H1 (cell line): ENCODE measurements at regions not wholly inside any gene's neighbourhood (a gene's known extent, or its start where the extent isn't known, plus 50 kb on each side); places are given as distances from the start of the nearest gene placed in this dataset.

Experiments used
- CEBPB ChIP-seq: IDR thresholded peaks from 2 replicates; pipeline ENCODE4 v1.6.1; 2012; ENCODE audit warnings: low read depth, low read length
- GABPA ChIP-seq: IDR thresholded peaks from 2 replicates; pipeline ENCODE4 v1.6.1; 2011; ENCODE audit warnings: mild to moderate bottlenecking, low read length, moderate library complexity, borderline replicate concordance; ENCODE audit not compliant: insufficient read depth
- TEAD4 ChIP-seq: IDR thresholded peaks from 2 replicates; pipeline ENCODE4 v1.6.1; 2012; ENCODE audit warnings: low read depth, low read length, inconsistent platforms, mixed read lengths

- TF ChIP-seq GABPA, result no peak
- no peak for TF ChIP-seq TEAD4
- TF ChIP-seq CEBPB, result no peak
- TF ChIP-seq, all 59 proteins: peak for 0
These were observed 458.4 kb upstream of the SOX5 start (continued) for GRCh38 chr12:24407884-24408283.
